Karpas-422 (cell line): ENCODE measurements at regions not wholly inside any gene's neighbourhood (a gene's known extent, or its start where the extent isn't known, plus 50 kb on each side); places are given as distances from the start of the nearest gene placed in this dataset.

Experiments
- DNase-seq: peaks from one replicate; pipeline ENCODE4 v3.0.0-alpha.2; 2015
- H2AFZ ChIP-seq: fragments of 200-600 bp; sonication (generic); 2 replicates; pipeline ENCODE4 v1.6.1; 2014; ENCODE audit warnings: antibody characterized with exemption, low read length, mixed read lengths
- H3K27ac ChIP-seq: fragments of 200-600 bp; sonication (generic); 2 replicates; pipeline ENCODE4 v1.5.1; 2014; ENCODE audit warnings: mild to moderate bottlenecking, low read length, moderate library complexity
- H3K27me3 ChIP-seq: fragments of 200-600 bp; sonication (generic); 2 replicates; pipeline ENCODE4 v1.6.1; 2014; ENCODE audit warnings: low read length, mixed read lengths
- H3K36me3 ChIP-seq: fragments of 200-600 bp; sonication (generic); 2 replicates; pipeline ENCODE4 v1.6.1; 2014; ENCODE audit warnings: low read length, mixed read lengths; ENCODE audit not compliant: insufficient read depth
- H3K4me1 ChIP-seq: fragments of 200-600 bp; sonication (generic); 2 replicates; pipeline ENCODE4 v1.6.1; 2014; ENCODE audit warnings: mild to moderate bottlenecking, low read length, mixed read lengths
- H3K4me2 ChIP-seq: fragments of 200-600 bp; sonication (generic); 2 replicates; pipeline ENCODE4 v1.6.1; 2014; ENCODE audit warnings: low read length, low read depth, mild to moderate bottlenecking; ENCODE audit not compliant: poor library complexity, severe bottlenecking
- H3K4me3 ChIP-seq: fragments of 200-600 bp; sonication (generic); 2 replicates; pipeline ENCODE4 v1.5.1; 2014; ENCODE audit warnings: mild to moderate bottlenecking, antibody characterized with exemption, low read length, mixed read lengths
- H3K79me2 ChIP-seq: fragments of 200-600 bp; sonication (generic); 2 replicates; pipeline ENCODE4 v1.6.1; 2014; ENCODE audit warnings: mild to moderate bottlenecking, low read length, mixed read lengths
- H3K9ac ChIP-seq: fragments of 200-600 bp; sonication (generic); 2 replicates; pipeline ENCODE4 v1.6.0; 2014; ENCODE audit warnings: low read length
- H3K9me2 ChIP-seq: fragments of 200-600 bp; sonication (generic), shearing (Covaris generic); replicated peaks from 2 replicates; pipeline ENCODE4 v1.6.0; 2014; ENCODE audit warnings: mild to moderate bottlenecking, low read length, moderate library complexity; ENCODE audit not compliant: insufficient read depth
- H3K9me3 ChIP-seq: fragments of 300-700, 200-600 bp; sonication (generic); 2 replicates; pipeline ENCODE4 v1.6.1; 2014; ENCODE audit warnings: low read length, mixed read lengths
- H4K20me1 ChIP-seq: fragments of 200-600 bp; sonication (generic); 2 replicates; pipeline ENCODE4 v1.6.1; 2014; ENCODE audit warnings: mild to moderate bottlenecking, antibody characterized with exemption, low read length, low read depth; ENCODE audit not compliant: insufficient read depth

DNA sequence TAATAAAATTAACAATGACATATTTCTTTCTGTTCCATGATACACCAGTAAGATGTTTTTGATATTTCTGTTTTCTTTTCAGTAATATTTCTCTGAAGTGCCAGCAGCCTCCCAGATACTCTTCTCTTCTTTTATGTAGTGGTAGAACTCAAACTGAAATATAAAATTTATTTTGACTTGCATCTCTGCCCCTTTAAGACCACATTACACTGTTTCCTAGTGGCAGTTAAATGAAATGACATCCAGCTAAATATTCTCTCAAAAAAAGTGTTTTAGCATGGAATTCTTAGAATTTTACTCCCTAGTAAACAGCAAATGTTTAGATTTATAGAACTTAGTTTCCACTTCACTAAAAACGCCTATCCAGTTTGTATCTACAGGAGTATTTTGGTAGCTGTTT, 237.2 kb upstream of the MTPN start:
- Histone ChIP-seq H2AFZ (no peak overlapping the region), H4K20me1 (no peaks in the 10 kb centered on the region), H3K4me1 (no peaks in the 10 kb centered on the region), H3K4me3 (no peak overlapping the region), H3K9ac (no peak overlapping the region), H3K9me3 (no peaks in the 10 kb centered on the region), H3K36me3 (no peaks in the 10 kb centered on the region), H3K27me3 (no peaks in the 10 kb centered on the region), H3K9me2 (no peaks in the 10 kb centered on the region), H3K27ac (no peak overlapping the region), H3K4me2 (no peak overlapping the region), H3K79me2 (no peaks in the 10 kb centered on the region)
- no peak for DNase-seq

GRCh38 chr7:136213012-136213411, 235.9 kb upstream of the MTPN start:
- Histone ChIP-seq H3K27ac (no peak overlapping the region), H3K79me2 (no peaks in the 10 kb centered on the region), H3K36me3 (no peaks in the 10 kb centered on the region), H3K9me3 (no peaks in the 10 kb centered on the region), H3K27me3 (no peaks in the 10 kb centered on the region), H4K20me1 (no peaks in the 10 kb centered on the region), H3K9ac (no peak overlapping the region), H3K4me2 (no peak overlapping the region), H3K4me1 (no peaks in the 10 kb centered on the region), H2AFZ (no peak overlapping the region), H3K9me2 (no peaks in the 10 kb centered on the region), H3K4me3 (no peak overlapping the region)
- no peak for DNase-seq

GRCh38 chr7:136210664-136211063, 233.5 kb upstream of the MTPN start:
- Histone ChIP-seq H3K27me3 (no peaks in the 10 kb centered on the region), H3K4me2 (no peak overlapping the region), H3K9me2 (no peaks in the 10 kb centered on the region), H3K4me1 (no peaks in the 10 kb centered on the region), H3K36me3 (no peaks in the 10 kb centered on the region), H4K20me1 (no peaks in the 10 kb centered on the region), H2AFZ (0 out of 2 replicates have a peak overlapping the region, but pooled peaks have one; percentile 20), H3K27ac (no peak overlapping the region), H3K79me2 (no peaks in the 10 kb centered on the region), H3K4me3 (no peak overlapping the region), H3K9me3 (no peaks in the 10 kb centered on the region), H3K9ac (no peak overlapping the region)
- DNase-seq = no peak

GRCh38 chr7:136210079-136210478, 232.9 kb upstream of the MTPN start:
- no peak for DNase-seq

GRCh38 chr7:136205956-136206355, 228.8 kb upstream of the MTPN start:
- no peaks in the 10 kb centered on the region for H3K79me2 ChIP-seq
- no peak for DNase-seq
- 0 out of 2 replicates have a peak, but pooled peaks cover 3% of the 10 kb centered on the region for H3K9me3 ChIP-seq
- no peaks in the 10 kb centered on the region for H3K4me1 ChIP-seq
- no peak overlapping the region for H3K9ac ChIP-seq
- no peak overlapping the region for H2AFZ ChIP-seq
- H3K27ac ChIP-seq = no peak overlapping the region
- H3K4me3 ChIP-seq = no peak overlapping the region
- no peaks in the 10 kb centered on the region for H3K9me2 ChIP-seq
- no peaks in the 10 kb centered on the region for H4K20me1 ChIP-seq
- H3K36me3 ChIP-seq = no peaks in the 10 kb centered on the region
- no peak overlapping the region for H3K4me2 ChIP-seq
- no peaks in the 10 kb centered on the region for H3K27me3 ChIP-seq

More at GRCh38 chr7:136210079-136210478, 232.9 kb upstream of the MTPN start:
- H4K20me1 ChIP-seq = no peaks in the 10 kb centered on the region
- H3K9ac ChIP-seq = no peak overlapping the region
- no peaks in the 10 kb centered on the region for H3K36me3 ChIP-seq
- H2AFZ ChIP-seq = no peak overlapping the region
- H3K9me3 ChIP-seq = no peaks in the 10 kb centered on the region
- no peak overlapping the region for H3K4me3 ChIP-seq
- H3K27ac ChIP-seq = no peak overlapping the region
- no peaks in the 10 kb centered on the region for H3K4me1 ChIP-seq
- no peaks in the 10 kb centered on the region for H3K9me2 ChIP-seq
- no peaks in the 10 kb centered on the region for H3K79me2 ChIP-seq
- no peaks in the 10 kb centered on the region for H3K27me3 ChIP-seq
- no peak overlapping the region for H3K4me2 ChIP-seq

DNA sequence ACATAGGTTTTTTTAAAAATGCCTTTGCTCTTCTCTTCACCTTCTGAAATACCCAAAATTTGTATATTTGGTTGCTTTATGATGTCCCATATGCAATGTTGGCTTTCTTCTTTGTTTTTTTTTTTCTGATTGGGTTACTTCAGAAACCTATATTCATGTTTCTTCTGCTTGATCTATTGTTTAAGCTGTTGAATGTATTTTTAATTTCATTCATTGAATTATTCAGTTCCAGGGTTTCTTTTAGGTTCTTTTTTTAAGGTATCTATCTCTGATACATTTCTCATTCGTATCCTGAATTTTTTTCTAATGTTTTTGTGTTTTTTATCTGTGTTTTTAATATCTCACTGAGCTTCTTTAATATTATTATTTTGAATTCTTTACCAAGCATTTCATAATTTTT, 221.0 kb upstream of the MTPN start:
- Histone ChIP-seq H3K9me2 (no peaks in the 10 kb centered on the region), H3K79me2 (no peaks in the 10 kb centered on the region), H3K4me2 (no peak overlapping the region), H3K4me1 (peaks cover 6% of the 10 kb centered on the region), H4K20me1 (no peaks in the 10 kb centered on the region), H3K36me3 (0 out of 2 replicates have a peak, but pooled peaks cover 9% of the 10 kb centered on the region), H3K9me3 (peaks cover 41% of the 10 kb centered on the region), H3K27ac (no peak overlapping the region), H3K27me3 (no peaks in the 10 kb centered on the region), H3K9ac (no peak overlapping the region), H3K4me3 (no peak overlapping the region), H2AFZ (no peak overlapping the region)
- peak; percentile 62 for DNase-seq

DNA sequence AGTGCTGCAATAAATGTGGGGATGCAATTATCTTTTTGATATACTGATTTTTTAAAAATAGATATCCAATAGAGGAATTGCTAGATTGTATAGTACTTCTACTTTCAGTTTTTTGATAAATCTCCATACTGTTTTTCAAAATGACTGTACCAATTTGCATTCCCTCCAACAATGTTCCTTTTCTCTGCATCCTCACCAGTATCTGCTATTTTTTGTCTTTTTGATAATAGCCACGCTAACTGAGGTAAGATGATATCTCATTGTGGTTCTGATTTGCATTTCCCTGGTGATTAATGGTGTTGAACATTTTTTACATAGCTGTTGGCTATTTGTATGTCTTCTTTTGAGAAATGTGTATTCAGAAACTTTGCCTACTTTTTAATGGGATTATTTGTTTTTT, 217.7 kb upstream of the MTPN start:
- Histone ChIP-seq H3K4me3 (no peak overlapping the region), H3K9ac (no peak overlapping the region), H3K9me3 (peaks cover 36% of the 10 kb centered on the region), H3K9me2 (no peaks in the 10 kb centered on the region), H3K4me2 (no peak overlapping the region), H3K79me2 (no peaks in the 10 kb centered on the region), H2AFZ (no peak overlapping the region), H4K20me1 (no peaks in the 10 kb centered on the region), H3K27me3 (no peaks in the 10 kb centered on the region), H3K27ac (no peak overlapping the region), H3K4me1 (peaks cover 6% of the 10 kb centered on the region), H3K36me3 (0 out of 2 replicates have a peak, but pooled peaks cover 9% of the 10 kb centered on the region)
- no peak for DNase-seq

- Histone ChIP-seq H3K27ac (no peak overlapping the region), H4K20me1 (no peaks in the 10 kb centered on the region), H3K9ac (no peak overlapping the region), H3K36me3 (0 out of 2 replicates have a peak, but pooled peaks cover 9% of the 10 kb centered on the region), H3K27me3 (no peaks in the 10 kb centered on the region), H3K4me1 (peaks cover 6% of the 10 kb centered on the region), H3K9me2 (no peaks in the 10 kb centered on the region), H2AFZ (no peak overlapping the region), H3K4me3 (no peak overlapping the region), H3K4me2 (no peak overlapping the region), H3K79me2 (no peaks in the 10 kb centered on the region), H3K9me3 (peaks cover 26% of the 10 kb centered on the region)
- DNase-seq = no peak
Observed at GRCh38 chr7:136193940-136194339, 216.8 kb upstream of the MTPN start.

DNA sequence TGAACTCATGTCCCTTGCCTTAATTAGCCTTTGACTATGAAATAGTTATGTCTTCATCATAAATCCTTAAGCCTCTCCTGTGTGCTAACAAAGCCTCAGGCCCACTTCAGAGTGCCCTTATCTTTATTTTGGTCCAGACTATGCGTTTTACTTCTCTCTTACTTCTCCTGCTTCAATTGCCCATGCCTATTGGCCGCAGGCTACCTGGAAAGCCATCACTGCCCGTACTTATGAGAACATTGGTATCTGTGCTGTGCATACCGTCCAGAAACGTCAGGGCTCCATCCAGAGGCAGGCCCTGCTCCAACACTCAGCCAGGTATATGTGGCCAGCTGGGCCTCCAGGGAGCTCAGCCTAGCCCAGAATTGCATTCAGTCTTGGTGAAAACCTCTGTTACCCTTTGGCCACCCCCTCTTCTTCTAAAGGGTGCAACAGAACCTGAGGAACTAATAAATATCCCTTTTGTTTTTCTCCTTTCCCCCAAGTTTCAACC, 212.4 kb upstream of the MTPN start:
- H3K36me3 ChIP-seq = no peaks in the 10 kb centered on the region
- no peaks in the 10 kb centered on the region for H3K4me1 ChIP-seq
- no peak overlapping the region for H2AFZ ChIP-seq
- no peak for DNase-seq
- no peak overlapping the region for H3K4me3 ChIP-seq
- no peak overlapping the region for H3K27ac ChIP-seq
- H3K79me2 ChIP-seq = no peaks in the 10 kb centered on the region
- no peaks in the 10 kb centered on the region for H3K27me3 ChIP-seq
- no peaks in the 10 kb centered on the region for H3K9me2 ChIP-seq
- H3K9ac ChIP-seq = no peak overlapping the region
- H4K20me1 ChIP-seq = no peaks in the 10 kb centered on the region
- H3K4me2 ChIP-seq = no peak overlapping the region
- H3K9me3 ChIP-seq = no peaks in the 10 kb centered on the region
